ENCODE measurements at regions not wholly inside any gene's neighbourhood (a gene's known extent, or its start where the extent isn't known, plus 50 kb on each side); places are given as distances from the start of the nearest gene placed in this dataset.

DNA sequence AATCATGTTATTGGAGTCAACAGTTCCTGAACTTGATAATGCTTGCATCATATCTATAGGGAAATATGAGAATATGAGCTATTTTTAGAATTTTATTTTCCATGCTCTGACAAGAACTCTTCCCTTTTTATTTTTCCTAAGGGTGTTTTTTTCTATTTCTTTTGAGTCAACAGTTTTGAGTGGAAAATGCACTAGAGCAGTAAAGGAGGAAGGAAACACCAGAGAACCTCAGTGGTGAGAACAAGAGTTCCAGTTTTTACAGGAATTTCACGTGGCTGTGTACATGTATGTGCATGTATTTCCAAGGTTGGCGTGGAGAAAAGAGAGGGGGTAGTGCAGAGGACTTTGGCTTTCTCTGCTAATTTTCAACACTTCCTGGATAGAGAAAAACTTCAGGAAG lies 63.6 kb upstream of the TNFSF18 start:
- H2BK15ac ChIP-seq (ENCODE audit: low read length), result no peak overlapping the region
- H3K27me3 ChIP-seq (replicated peaks in 1 of 4; ENCODE audit: control insufficient read depth in 3 of 4, extremely low read depth in 1 of 4, insufficient read depth in 3 of 4, low read length in 3 of 4), result no peaks in the 10 kb centered on the region
- no peaks in the 10 kb centered on the region for H4K20me1 ChIP-seq (replicated peaks in 1 of 2; ENCODE audit: control insufficient read depth in 1 of 2, insufficient read depth in 2 of 2, low read length in 2 of 2)
- DNase-seq (ENCODE audit: low read depth in 1 of 2, low spot score in 2 of 2), result no peak
- no peak overlapping the region for H2BK5ac ChIP-seq (ENCODE audit: low read depth, low read length)
- H3K9ac ChIP-seq (replicated peaks in 1 of 4; ENCODE audit: extremely low read depth in 1 of 4, low read depth in 3 of 4, low read length in 3 of 4), result no peak overlapping the region
- H2AK5ac ChIP-seq (ENCODE audit: low read depth, low read length), result no peak overlapping the region
- no peak overlapping the region for H2AFZ ChIP-seq (ENCODE audit: low read length)
- H2BK12ac ChIP-seq (ENCODE audit: low read depth, low read length), result no peak overlapping the region
- H2BK20ac ChIP-seq (ENCODE audit: low read length), result no peak overlapping the region
- H3K4me1 ChIP-seq (replicated peaks in 1 of 4; ENCODE audit: control insufficient read depth in 3 of 4, insufficient read depth in 4 of 4, low read length in 3 of 4), result no peaks in the 10 kb centered on the region
- WGBS, 2 experiments (ENCODE audit: extremely low coverage in 1 of 2, insufficient coverage in 1 of 2, insufficient read length in 1 of 2, insufficient replicate concordance in 2 of 2, low coverage in 1 of 2, low lambda C conversion rate in 2 of 2, missing lambda C conversion rate in 1 of 2), result 96% methylated on average over 2 of the region's 2 CpGs; no CpG with 5 or more reads in 1 of the 2 experiments
- no peaks in the 10 kb centered on the region for H3K79me1 ChIP-seq (ENCODE audit: low read depth, low read length)
- H3K23me2 ChIP-seq (ENCODE audit: low read depth, low read length), result no peaks in the 10 kb centered on the region
- H3K27ac ChIP-seq (ENCODE audit: low read depth, low read length), result no peak overlapping the region
- no peaks in the 10 kb centered on the region for H3K36me3 ChIP-seq (ENCODE audit: control insufficient read depth in 2 of 4, insufficient read depth in 4 of 4, low read length in 3 of 4)
- H3K23ac ChIP-seq (ENCODE audit: insufficient read length), result no peak overlapping the region
- no peak overlapping the region for H3K4me2 ChIP-seq (ENCODE audit: insufficient read depth in 1 of 2, low read depth in 2 of 2, low read length in 2 of 2)
- no peak overlapping the region for H2BK120ac ChIP-seq (replicated peaks; ENCODE audit: low read depth, low read length)
- H3K56ac ChIP-seq (replicated peaks; ENCODE audit: insufficient read length, low read depth, low read length), result no peak overlapping the region
- no peak overlapping the region for H3K18ac ChIP-seq (ENCODE audit: extremely low read depth, low read length)
- no peak overlapping the region for H4K8ac ChIP-seq (ENCODE audit: extremely low read depth, insufficient read depth, low read length)
- no peak overlapping the region for H4K91ac ChIP-seq (replicated peaks; ENCODE audit: insufficient read length, low read length)
- no peak overlapping the region for H4K5ac ChIP-seq (ENCODE audit: insufficient read length, low read depth, low read length)
- H3K4ac ChIP-seq (replicated peaks; ENCODE audit: insufficient read length, low read depth, low read length), result no peak overlapping the region
- no peak overlapping the region for H3K14ac ChIP-seq (ENCODE audit: insufficient read length)
- CTCF ChIA-PET (ENCODE audit: partially characterized antibody), result no interaction called here
- no peaks in the 10 kb centered on the region for H3K9me3 ChIP-seq (ENCODE audit: insufficient read depth in 2 of 2, low read depth in 1 of 2, low read length in 1 of 2)
- H3K79me2 ChIP-seq (ENCODE audit: control insufficient read depth in 1 of 2, insufficient read depth in 2 of 2, low read length in 2 of 2), result no peaks in the 10 kb centered on the region
- POLR2A ChIA-PET (ENCODE audit: partially characterized antibody), result no interaction called here
- FAIRE-seq, result no peak
- H3K4me3 ChIP-seq (ENCODE audit: extremely low read depth in 1 of 4, insufficient read depth in 2 of 4, low read depth in 3 of 4, low read length in 4 of 4), result no peak overlapping the region
- TF ChIP-seq GTF2F1 (IDR thresholded peaks at IDR 0.05; ENCODE audit: borderline replicate concordance, low read depth, low read length) (no peak), MAFK (IDR thresholded peaks at IDR 0.05; ENCODE audit: low read depth, low read length) (no peak), KDM5A (IDR thresholded peaks at IDR 0.05; ENCODE audit: low read length) (no peak), TBP (IDR thresholded peaks at IDR 0.05; ENCODE audit: low read depth, low read length) (no peak), EP300 (IDR thresholded peaks at IDR 0.05; ENCODE audit: borderline replicate concordance in 1 of 2, low read depth in 2 of 2, low read length in 2 of 2) (no peak), RFX5 (IDR thresholded peaks at IDR 0.05; ENCODE audit: borderline replicate concordance, low read depth, low read length) (no peak), KDM4A (IDR thresholded peaks at IDR 0.05; ENCODE audit: low read depth, low read length, severe bottlenecking) (no peak), ZNF274 (IDR thresholded peaks at IDR 0.05; ENCODE audit: borderline replicate concordance, extremely low read depth, low read length) (no peak), SP1 (IDR thresholded peaks at IDR 0.05; ENCODE audit: low read depth, low read length) (no peak), YY1 (IDR thresholded peaks at IDR 0.05; ENCODE audit: low read depth, low read length) (no peak), SIN3A (conservative IDR thresholded peaks at IDR 0.05 in 1 of 2, IDR thresholded peaks at IDR 0.05 in 1 of 2; ENCODE audit: low read depth in 1 of 2, low read length in 2 of 2) (no peak)
- TF ChIP-seq, protein P1, sequence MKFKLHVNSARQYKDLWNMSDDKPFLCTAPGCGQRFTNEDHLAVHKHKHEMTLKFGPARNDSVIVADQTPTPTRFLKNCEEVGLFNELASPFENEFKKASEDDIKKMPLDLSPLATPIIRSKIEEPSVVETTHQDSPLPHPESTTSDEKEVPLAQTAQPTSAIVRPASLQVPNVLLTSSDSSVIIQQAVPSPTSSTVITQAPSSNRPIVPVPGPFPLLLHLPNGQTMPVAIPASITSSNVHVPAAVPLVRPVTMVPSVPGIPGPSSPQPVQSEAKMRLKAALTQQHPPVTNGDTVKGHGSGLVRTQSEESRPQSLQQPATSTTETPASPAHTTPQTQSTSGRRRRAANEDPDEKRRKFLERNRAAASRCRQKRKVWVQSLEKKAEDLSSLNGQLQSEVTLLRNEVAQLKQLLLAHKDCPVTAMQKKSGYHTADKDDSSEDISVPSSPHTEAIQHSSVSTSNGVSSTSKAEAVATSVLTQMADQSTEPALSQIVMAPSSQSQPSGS (IDR thresholded peaks at IDR 0.05; ENCODE audit: low read length), result no peak
- TF ChIP-seq, protein P2, sequence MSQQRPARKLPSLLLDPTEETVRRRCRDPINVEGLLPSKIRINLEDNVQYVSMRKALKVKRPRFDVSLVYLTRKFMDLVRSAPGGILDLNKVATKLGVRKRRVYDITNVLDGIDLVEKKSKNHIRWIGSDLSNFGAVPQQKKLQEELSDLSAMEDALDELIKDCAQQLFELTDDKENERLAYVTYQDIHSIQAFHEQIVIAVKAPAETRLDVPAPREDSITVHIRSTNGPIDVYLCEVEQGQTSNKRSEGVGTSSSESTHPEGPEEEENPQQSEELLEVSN (IDR thresholded peaks at IDR 0.05), result no peak

All from H1 (cell line).